H9 (cell line): ENCODE measurements at regions not wholly inside any gene's neighbourhood (a gene's known extent, or its start where the extent isn't known, plus 50 kb on each side); places are given as distances from the start of the nearest gene placed in this dataset.

Experiments
- DNase-seq: peaks from one replicate; pipeline ENCODE4 v3.0.0-alpha.2; 2017
- H2AFZ ChIP-seq: one replicate; pipeline ENCODE4 v1.6.1; 2013; ENCODE audit warnings: mild to moderate bottlenecking, low read length, control low read depth, moderate library complexity
- H2AK5ac ChIP-seq: 2 replicates; pipeline ENCODE4 v1.6.1; 2013; ENCODE audit warnings: low read length, control low read depth, mixed read lengths; ENCODE audit not compliant: insufficient read length
- H2BK120ac ChIP-seq: one replicate; pipeline ENCODE4 v1.6.1; 2013; ENCODE audit warnings: low read depth, mild to moderate bottlenecking, low read length, control low read depth, inconsistent platforms; ENCODE audit not compliant: poor library complexity, severe bottlenecking
- H2BK12ac ChIP-seq: 2 replicates; pipeline ENCODE4 v1.6.1; 2013; ENCODE audit warnings: low read length, control low read depth, mixed read lengths, low read depth; ENCODE audit not compliant: insufficient read length
- H2BK15ac ChIP-seq: 2 replicates; pipeline ENCODE4 v1.6.1; 2013; ENCODE audit warnings: low read depth, low read length, control low read depth
- H2BK20ac ChIP-seq: one replicate; pipeline ENCODE4 v1.6.1; 2013; ENCODE audit warnings: low read depth, mild to moderate bottlenecking, low read length, control low read depth, inconsistent platforms; ENCODE audit not compliant: poor library complexity, severe bottlenecking
- H2BK5ac ChIP-seq: 2 replicates; pipeline ENCODE4 v1.6.1; 2013; ENCODE audit warnings: low read length, control low read depth, mixed read lengths; ENCODE audit not compliant: insufficient read length
- H3K14ac ChIP-seq: 2 replicates; pipeline ENCODE4 v1.6.1; 2013; ENCODE audit warnings: low read length, control low read depth; ENCODE audit not compliant: insufficient read depth
- H3K18ac ChIP-seq: 2 replicates; pipeline ENCODE4 v1.6.1; 2013; ENCODE audit warnings: low read depth, mild to moderate bottlenecking, mixed read lengths, low read length, control low read depth; ENCODE audit not compliant: insufficient read length
- H3K23ac ChIP-seq: 2 replicates; pipeline ENCODE4 v1.6.1; 2013; ENCODE audit warnings: low read length, control low read depth, mixed read lengths, low read depth; ENCODE audit not compliant: insufficient read length
- H3K23me2 ChIP-seq: 2 replicates; pipeline ENCODE4 v1.6.1; 2013; ENCODE audit warnings: low read depth, mild to moderate bottlenecking, mixed read lengths, low read length, control low read depth; ENCODE audit not compliant: insufficient read length, poor library complexity, severe bottlenecking
- H3K27ac ChIP-seq: 2 replicates; pipeline ENCODE4 v1.5.1; 2013; ENCODE audit warnings: low read length, control low read depth, mixed read lengths, low read depth; ENCODE audit not compliant: insufficient read length
- H3K27me3 ChIP-seq: 2 replicates; pipeline ENCODE4 v1.6.1; 2013; ENCODE audit warnings: low read length, control low read depth, inconsistent platforms; ENCODE audit not compliant: insufficient read depth
- H3K4ac ChIP-seq: 2 replicates; pipeline ENCODE4 v1.6.1; 2013; ENCODE audit warnings: low read depth, mild to moderate bottlenecking, control low read depth, inconsistent platforms, low read length, moderate library complexity
- H3K4me1 ChIP-seq: 2 replicates; pipeline ENCODE4 v1.6.1; 2013; ENCODE audit warnings: low read length, control low read depth, inconsistent platforms; ENCODE audit not compliant: insufficient read depth
- H3K4me2 ChIP-seq: 2 replicates; pipeline ENCODE4 v1.6.1; 2013; ENCODE audit warnings: low read length, control low read depth, mixed read lengths; ENCODE audit not compliant: insufficient read length, insufficient read depth
- H3K56ac ChIP-seq: 2 replicates; pipeline ENCODE4 v1.6.1; 2013; ENCODE audit warnings: low read depth, mild to moderate bottlenecking, mixed read lengths, low read length, control low read depth; ENCODE audit not compliant: insufficient read length
- H3K79me1 ChIP-seq: 2 replicates; pipeline ENCODE4 v1.6.1; 2013; ENCODE audit warnings: low read depth, mild to moderate bottlenecking, moderate library complexity, low read length, control low read depth, inconsistent platforms; ENCODE audit not compliant: insufficient read depth, poor library complexity, severe bottlenecking
- H3K79me2 ChIP-seq: 2 replicates; pipeline ENCODE4 v1.6.1; 2013; ENCODE audit warnings: low read length, control low read depth, inconsistent platforms; ENCODE audit not compliant: insufficient read depth
- H3K9ac ChIP-seq: 2 replicates; pipeline ENCODE4 v1.6.1; 2013; ENCODE audit warnings: low read length, control low read depth, mixed read lengths; ENCODE audit not compliant: insufficient read length; ENCODE audit errors: extremely low read depth
- H3K9me3 ChIP-seq: one replicate; pipeline ENCODE4 v1.6.1; 2013; ENCODE audit warnings: low read depth, low read length, inconsistent platforms; ENCODE audit not compliant: control insufficient read depth
- H3T11ph ChIP-seq: one replicate; pipeline ENCODE4 v1.6.1; 2013; ENCODE audit warnings: mild to moderate bottlenecking, low read length, control low read depth, inconsistent platforms
- H4K20me1 ChIP-seq: one replicate; pipeline ENCODE4 v1.6.1; 2013; ENCODE audit not compliant: control insufficient read depth, insufficient read length, insufficient read depth
- H4K5ac ChIP-seq: 2 replicates; pipeline ENCODE4 v1.6.1; 2013; ENCODE audit warnings: low read depth, mild to moderate bottlenecking, mixed read lengths, low read length, control low read depth; ENCODE audit not compliant: insufficient read length
- H4K8ac ChIP-seq: replicated peaks from 2 replicates; pipeline ENCODE4 v1.6.1; 2013; ENCODE audit warnings: low read length, control low read depth, mixed read lengths, low read depth; ENCODE audit not compliant: insufficient read length
- H4K91ac ChIP-seq: 2 replicates; pipeline ENCODE4 v1.6.1; 2013; ENCODE audit warnings: low read depth, mild to moderate bottlenecking, moderate library complexity, mixed read lengths, low read length, control low read depth; ENCODE audit not compliant: insufficient read length
- H3K27ac Mint-ChIP-seq, 3 experiments: 2 replicates in 2 of 3; 3 replicates in 1 of 3; pipeline ENCODE4 v1.8.0; 2020 to 2021; ENCODE audit warnings: mixed read lengths in 3 of 3, mild to moderate bottlenecking in 1 of 3, moderate library complexity in 1 of 3
- H3K27me3 Mint-ChIP-seq: 2 replicates; pipeline ENCODE4 v1.8.0; 2021; ENCODE audit warnings: low read depth, mild to moderate bottlenecking, moderate library complexity, mixed read lengths
- H3K36me3 Mint-ChIP-seq, 3 experiments: 2 replicates in 2 of 3; 3 replicates in 1 of 3; pipeline ENCODE4 v1.8.0; 2020 to 2021; ENCODE audit warnings: low read depth in 3 of 3, mixed read lengths in 3 of 3; ENCODE audit not compliant: insufficient read depth in 1 of 3
- H3K4me1 Mint-ChIP-seq, 2 experiments: 2 replicates each; pipeline ENCODE4 v1.8.0; 2020; ENCODE audit warnings: mixed read lengths in 2 of 2
- H3K4me3 Mint-ChIP-seq, 2 experiments: 2 replicates in 1 of 2; 3 replicates in 1 of 2; pipeline ENCODE4 v1.8.0; 2020 to 2021; ENCODE audit warnings: mild to moderate bottlenecking in 2 of 2, mixed read lengths in 2 of 2, moderate library complexity in 1 of 2
- H3K9me3 Mint-ChIP-seq, 2 experiments: 2 replicates in 1 of 2; 3 replicates in 1 of 2; pipeline ENCODE4 v1.8.0; 2020; ENCODE audit warnings: mild to moderate bottlenecking in 2 of 2, mixed read lengths in 2 of 2, moderate library complexity in 1 of 2
- TF ChIP-seq, protein P1 (sequence below): fragments of 200-600 bp; sonication (generic); conservative IDR thresholded peaks from 3 replicates; pipeline ENCODE4 v1.8.0; 2021; ENCODE audit warnings: antibody characterized with exemption, mild to moderate bottlenecking

DNA sequence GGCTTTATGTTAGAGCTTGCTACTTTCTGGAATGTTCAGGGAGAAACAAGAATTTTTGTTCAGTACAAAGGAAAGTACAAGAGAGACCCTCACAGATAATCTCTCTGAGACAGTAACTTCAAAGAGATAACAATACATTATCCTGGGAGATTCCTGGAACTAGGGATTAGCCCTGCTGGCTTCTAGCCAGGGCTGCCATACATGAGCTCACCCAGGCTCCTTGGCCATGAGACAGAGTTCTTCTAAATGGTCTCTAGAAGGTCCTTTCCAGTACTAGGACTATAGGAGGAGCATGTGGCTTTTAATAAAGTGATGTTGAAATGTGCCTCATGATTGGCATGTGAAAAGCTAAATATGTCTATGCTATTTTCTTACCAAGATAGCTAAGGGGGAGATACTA lies 342.5 kb downstream of the EMP1 start:
- Histone ChIP-seq H3K4ac (no peak overlapping the region), H3K4me2 (no peak overlapping the region), H3K56ac (no peak overlapping the region), H3K4me1 (no peaks in the 10 kb centered on the region), H4K8ac (no peak overlapping the region), H2AK5ac (no peak overlapping the region), H3K23ac (no peak overlapping the region), H3K14ac (no peak overlapping the region), H3K27ac (no peak overlapping the region), H2BK20ac (no peak overlapping the region), H3K23me2 (no peaks in the 10 kb centered on the region), H3K9me3 (no peaks in the 10 kb centered on the region), H2BK5ac (no peak overlapping the region), H3K9ac (no peak overlapping the region), H3T11ph (no peak overlapping the region), H3K18ac (no peak overlapping the region), H3K79me2 (no peaks in the 10 kb centered on the region), H2BK120ac (no peak overlapping the region), H2BK12ac (no peak overlapping the region), H2BK15ac (no peak overlapping the region), H2AFZ (no peak overlapping the region), H4K20me1 (no peaks in the 10 kb centered on the region), H4K5ac (no peak overlapping the region), H3K79me1 (no peaks in the 10 kb centered on the region), H4K91ac (no peak overlapping the region), H3K27me3 (no peaks in the 10 kb centered on the region)
- no peaks in the 10 kb centered on the region; the same call in 1 of the 2 replicates for H3K27me3 Mint-ChIP-seq
- H3K27ac Mint-ChIP-seq: no peak overlapping the region
- no peak overlapping the region for H3K4me3 Mint-ChIP-seq
- peaks cover 8 to 12% of the 10 kb centered on the region in 2 experiments for H3K4me1 Mint-ChIP-seq
- DNase-seq: no peak
- H3K9me3 Mint-ChIP-seq: no peaks in the 10 kb centered on the region
- no peaks in the 10 kb centered on the region for H3K36me3 Mint-ChIP-seq
- TF ChIP-seq, protein P1, sequence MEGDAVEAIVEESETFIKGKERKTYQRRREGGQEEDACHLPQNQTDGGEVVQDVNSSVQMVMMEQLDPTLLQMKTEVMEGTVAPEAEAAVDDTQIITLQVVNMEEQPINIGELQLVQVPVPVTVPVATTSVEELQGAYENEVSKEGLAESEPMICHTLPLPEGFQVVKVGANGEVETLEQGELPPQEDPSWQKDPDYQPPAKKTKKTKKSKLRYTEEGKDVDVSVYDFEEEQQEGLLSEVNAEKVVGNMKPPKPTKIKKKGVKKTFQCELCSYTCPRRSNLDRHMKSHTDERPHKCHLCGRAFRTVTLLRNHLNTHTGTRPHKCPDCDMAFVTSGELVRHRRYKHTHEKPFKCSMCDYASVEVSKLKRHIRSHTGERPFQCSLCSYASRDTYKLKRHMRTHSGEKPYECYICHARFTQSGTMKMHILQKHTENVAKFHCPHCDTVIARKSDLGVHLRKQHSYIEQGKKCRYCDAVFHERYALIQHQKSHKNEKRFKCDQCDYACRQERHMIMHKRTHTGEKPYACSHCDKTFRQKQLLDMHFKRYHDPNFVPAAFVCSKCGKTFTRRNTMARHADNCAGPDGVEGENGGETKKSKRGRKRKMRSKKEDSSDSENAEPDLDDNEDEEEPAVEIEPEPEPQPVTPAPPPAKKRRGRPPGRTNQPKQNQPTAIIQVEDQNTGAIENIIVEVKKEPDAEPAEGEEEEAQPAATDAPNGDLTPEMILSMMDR: no peak
